HG03575 (cell line): ENCODE measurements at regions not wholly inside any gene's neighbourhood (a gene's known extent, or its start where the extent isn't known, plus 50 kb on each side); places are given as distances from the start of the nearest gene placed in this dataset.

Source experiments
- ATAC-seq: cut with Tn5 transposase; IDR thresholded peaks from one replicate; pipeline ENCODE4 v1.9.1; 2021; ENCODE audit not compliant: unreplicated experiment, insufficient number of reproducible peaks, low FRiP score; ENCODE audit errors: extremely low read depth

DNA sequence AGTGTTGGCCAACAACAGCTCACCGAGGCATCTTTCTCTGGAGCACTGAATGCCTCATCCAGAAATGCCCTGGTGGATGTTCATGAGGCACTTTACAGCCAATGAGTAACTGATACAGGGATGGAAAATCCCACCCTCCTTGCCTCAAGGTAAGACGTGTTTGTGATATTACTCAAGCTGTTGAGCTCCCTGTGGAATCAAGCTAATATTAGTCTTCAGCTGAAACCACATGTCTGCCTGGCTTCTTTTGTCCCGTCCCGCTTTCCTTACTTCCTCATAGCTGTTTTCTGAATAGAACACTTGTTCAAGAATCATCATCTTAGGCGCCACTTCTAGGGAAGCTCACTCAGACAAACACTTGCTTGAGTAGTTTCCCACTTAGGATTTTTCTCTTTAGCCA, 422.4 kb downstream of the INHBA start:
- ATAC-seq: no peak

DNA sequence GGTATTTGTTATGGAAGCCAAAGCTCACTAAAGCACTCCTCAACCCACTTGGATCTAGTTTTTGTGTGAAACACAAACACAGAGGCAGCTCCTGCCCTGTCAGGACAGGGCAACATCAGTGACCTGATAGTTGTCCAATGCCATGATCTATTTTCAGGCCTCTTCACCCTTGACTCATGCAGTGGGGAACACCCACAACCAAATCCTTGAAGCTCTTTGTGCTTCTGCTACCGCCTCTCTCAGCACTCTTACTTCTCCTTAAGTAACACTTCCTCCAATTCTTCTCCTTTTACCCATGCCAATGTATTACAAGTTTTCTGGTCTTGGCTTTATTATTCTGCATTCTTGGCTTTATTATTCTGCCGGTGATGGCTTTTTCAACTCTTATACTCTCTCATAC, 425.3 kb downstream of the INHBA start:
- no peak for ATAC-seq

DNA sequence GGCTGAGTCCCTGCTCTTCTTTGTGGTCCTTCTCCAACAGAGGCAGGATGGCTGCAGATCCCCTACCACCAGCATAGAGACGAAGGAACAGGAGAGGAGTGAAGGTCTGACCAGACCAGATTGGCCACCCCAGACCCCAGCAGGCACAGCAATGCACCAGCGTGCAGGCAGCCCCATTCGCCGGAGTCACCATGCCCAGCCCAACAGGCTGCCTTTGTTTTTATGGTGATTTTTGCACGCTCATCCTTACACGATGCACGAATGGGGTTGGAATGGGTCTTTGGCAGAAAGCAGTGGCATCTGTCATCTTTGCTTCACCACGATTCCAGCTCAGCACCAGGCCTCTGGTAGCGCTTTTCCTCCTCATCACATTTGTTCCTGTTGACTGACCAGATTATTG, 427.6 kb downstream of the INHBA start:
- ATAC-seq: no peak

DNA sequence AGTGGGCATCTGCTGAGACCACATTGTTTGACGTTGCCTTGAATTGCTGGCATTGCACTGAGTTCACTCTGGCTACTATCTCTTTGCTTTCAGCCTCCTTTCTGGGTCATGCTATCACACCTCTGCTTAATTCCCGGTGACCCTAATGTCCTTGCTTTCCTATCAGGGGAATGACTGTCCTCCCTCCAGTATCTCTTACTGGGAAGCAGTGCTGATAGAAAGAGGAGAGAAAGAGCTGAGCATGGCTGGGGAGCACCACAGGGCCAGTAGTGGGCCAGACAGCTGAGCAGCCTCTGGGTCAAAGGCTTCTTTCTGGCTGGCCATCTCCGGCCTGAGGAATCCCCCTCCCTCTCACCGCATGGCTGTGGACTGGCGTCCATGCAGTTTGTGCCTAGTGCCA, 428.7 kb downstream of the INHBA start:
- ATAC-seq: no peak

DNA sequence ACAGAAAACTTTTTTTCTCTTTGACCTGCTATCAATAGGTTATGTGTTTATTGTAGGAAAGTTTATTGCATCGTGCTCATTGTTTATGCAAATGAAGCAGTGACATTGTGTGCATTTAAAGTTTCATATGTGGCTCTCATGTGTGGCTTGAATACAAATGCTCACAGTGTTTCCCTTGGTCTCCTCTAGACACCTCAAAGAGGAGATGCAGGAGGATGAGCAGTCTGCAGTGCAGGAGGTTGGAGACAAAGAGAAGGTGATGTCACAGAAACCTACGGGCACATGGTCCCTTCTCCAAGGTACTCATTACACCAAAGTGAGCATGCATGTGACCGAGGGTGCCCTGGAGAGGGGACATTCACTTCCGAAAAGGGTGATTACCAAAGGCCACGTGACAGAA, 430.2 kb downstream of the INHBA start:
- ATAC-seq: no peak

DNA sequence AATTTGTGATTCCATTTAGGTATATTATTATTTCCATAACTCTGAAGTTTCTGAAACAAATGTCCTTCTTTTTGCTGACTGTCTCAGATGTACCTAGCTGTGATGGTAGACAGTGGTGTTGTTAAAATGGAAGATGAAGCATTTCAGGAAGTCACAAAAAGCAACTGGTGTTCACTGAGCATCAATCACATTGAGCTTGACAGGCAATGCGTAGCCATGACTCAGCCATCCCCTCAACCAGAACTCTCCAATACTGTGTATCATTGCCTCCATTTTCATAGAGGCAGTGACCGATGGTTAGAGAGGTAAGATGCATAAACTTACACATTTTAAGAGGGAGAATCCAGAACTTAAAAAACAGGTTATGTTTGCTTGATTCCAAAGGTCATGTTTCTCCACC, 434.0 kb downstream of the INHBA start:
- ATAC-seq: no peak

DNA sequence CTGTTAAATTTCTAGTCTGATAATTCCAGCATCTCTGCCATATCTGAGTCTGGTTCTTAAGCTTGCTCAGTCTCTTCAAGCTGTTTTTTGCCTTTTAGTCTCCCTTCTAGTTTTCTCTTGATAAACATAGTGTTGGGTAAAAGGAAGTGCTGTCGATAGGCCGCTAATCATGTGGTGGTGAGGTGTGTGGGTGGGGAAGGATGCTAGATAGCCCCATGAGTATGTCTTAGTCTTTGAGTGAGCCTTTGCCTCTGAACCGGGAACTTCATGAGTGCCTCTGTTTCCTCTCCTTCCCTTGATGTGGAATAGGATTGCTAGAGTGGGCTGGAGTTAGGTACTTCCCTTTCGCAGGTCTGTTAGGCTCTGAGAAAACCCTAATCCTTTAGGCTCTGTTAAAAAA, 441.8 kb downstream of the INHBA start:
- no peak for ATAC-seq

DNA sequence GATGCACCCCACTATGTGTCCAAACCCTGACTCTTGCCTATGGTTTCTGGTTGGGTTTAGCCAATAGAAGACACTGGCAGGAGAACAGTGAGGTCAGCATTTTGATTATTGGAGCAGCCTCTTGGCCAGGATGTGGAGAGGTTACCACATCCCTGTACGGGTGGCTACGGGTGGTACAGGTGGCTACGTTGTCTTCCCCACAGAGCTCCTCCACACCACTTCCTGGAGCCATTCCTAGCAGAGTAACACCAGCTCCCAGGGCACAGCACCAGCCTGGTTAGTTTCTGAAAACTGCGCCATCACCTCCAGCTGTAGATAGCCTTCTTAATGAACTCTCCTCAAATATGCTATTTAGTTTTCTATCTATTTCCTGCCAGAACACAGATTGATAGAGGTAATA, 445.2 kb downstream of the INHBA start:
- no peak for ATAC-seq

DNA sequence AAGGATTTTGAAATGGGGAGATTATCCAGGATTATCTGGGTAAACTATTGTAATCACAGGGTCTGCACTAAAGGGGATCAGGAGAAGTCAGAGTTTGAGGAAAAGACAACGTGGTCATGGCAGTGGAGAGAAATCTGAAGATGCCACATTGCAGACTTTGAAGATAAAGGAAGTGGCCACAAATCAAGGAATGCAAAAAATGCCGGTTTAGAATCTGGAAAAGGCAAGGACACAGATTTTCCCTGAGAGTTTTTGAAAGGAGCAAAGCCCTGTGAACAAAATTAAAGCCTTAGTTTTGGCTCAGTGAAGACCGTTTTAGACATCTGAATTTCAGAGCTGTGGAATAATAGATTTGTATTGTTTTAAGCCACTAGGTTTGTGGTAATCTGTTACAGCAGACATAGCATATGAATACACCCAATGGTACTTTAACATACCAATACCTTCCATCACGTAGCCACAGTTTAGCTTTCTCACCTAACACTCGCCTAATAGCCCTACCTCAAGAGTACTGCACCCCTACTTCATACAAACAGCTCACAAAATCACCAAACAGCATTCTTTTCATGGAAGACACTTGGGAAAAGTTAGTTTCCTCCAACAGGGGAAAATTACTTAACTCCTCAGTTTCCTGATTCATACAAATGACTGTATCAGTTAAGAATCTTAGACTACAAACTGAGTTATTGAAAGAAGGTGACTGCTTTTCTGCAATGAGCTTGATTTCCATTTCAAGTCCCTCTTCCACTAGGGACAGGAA, 446.5 kb downstream of the INHBA start:
- ATAC-seq: no peak

DNA sequence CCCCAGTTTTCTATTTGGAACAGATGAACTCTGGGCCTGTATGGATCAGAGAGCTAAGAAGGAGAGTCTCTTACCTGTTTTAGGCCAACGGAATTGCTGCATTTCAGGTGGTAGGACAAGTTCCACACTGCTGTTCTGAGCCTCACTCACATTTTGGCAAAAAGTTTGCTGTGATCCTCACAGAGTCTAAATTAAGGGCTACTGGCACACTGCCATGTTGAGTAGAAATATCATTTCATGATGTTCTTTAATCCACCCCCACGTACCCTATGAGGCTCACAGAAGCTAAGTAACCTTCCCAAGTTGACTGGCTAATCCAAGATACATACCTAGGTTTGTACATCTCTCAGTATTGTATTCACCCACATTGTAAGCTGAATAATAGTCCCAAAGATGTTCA, 447.2 kb downstream of the INHBA start:
- no peak for ATAC-seq

DNA sequence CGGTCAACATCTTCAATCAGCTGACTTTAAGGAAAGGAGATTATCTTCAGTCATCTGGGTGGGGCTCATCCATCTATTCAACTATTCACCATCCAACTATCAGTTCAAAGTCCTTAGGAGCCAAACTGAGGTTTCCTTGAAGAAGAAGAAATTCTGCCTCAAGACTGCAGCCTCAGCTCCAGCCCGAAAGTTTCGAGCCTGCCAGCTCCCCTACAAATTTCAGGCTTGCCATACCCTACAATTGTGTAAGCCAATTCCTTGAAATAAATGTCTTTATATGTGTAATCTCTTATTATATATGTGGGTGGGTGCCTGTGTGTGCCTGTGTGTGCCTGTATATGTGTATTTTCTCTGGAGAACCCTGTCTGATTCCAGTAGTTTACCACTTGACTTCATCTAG, 447.8 kb downstream of the INHBA start:
- ATAC-seq: no peak

DNA sequence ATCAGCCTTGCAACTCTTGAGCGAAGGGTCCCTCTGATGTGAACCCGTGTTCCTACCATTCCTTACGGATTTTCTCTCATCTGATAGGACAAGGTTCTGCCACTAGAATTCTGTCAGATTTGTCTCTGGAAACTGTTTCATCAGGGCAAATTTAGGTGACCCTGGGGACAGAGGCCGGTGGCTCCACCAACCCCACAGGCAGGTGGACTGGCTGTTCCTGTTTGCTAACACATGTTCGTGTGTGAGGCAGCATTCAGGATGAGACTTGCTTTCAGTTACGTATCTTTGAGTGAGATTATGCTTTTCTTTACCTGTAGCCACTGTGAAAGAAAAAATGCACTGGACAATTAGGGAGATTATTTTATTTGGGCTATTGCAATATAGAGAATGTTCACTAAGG, 449.9 kb downstream of the INHBA start:
- ATAC-seq: no peak

DNA sequence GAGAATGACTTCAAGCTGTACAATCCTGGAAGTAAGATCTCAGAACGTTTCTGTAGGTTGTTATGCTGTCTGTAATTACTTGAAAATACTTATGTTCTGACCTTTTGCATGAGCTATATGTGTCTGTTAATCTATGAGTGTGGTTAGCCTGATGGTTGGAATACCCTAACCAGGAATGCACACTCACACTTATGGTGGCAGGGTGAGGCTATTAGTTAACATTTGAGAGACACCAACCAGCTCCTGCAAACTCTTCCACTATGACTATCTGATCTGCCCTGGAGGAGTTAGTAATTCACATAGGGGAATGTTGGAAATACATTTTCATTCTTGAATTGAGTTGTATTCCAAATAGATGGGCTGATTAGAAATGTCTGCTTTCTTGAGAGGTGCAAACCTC, 450.3 kb downstream of the INHBA start:
- no peak for ATAC-seq

DNA sequence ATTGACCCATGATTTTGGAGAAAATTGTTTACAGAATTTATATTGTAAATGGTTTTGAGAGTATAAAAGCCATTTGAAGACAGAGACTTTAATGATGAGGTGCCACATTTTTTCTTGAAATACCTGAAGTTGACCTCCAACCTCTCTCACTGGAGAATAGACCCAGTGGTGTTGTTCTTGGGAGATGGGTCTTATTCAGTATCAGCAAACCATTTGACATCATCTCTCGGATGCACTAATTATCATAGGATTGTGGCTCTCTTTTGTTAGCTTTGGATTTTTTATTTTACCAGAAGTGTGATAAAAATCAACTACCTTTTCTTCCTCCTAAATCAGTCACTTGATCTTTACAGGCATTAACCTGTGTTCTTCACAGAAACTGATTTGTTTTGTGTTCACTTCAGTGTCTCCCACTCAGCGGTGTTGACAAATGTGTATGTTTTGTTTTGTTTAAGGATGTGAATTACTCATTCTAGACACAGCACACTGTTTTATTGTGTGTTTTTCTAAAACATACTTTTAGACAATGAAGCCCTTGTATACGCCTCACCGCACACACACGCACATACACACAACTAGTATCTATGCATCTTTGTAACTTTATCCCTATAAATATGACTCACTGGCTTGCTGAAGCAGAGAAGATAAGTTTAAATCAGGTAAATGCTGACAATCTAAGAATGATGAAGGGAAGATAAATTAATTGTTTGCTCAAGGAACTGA, 455.6 kb downstream of the INHBA start:
- no peak for ATAC-seq

DNA sequence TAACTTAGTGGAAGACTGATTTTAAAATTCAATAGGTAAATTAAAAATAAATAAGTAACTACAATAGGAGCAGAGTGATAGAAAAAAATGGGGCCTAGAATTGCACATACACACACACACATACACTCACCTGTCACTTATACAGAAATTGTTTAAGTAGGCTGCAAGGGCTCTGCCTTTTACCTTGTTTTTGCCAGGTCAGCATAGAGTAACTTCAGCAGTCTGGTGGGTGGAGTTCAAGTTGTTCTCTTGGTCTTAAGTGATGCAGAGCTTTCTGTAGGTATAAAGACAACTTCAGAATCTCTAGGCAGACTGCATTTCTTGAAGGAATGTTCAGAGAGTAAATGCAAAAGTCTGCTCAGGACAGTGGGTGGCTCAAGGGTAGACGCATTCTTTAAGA, 457.0 kb downstream of the INHBA start:
- ATAC-seq: no peak

DNA sequence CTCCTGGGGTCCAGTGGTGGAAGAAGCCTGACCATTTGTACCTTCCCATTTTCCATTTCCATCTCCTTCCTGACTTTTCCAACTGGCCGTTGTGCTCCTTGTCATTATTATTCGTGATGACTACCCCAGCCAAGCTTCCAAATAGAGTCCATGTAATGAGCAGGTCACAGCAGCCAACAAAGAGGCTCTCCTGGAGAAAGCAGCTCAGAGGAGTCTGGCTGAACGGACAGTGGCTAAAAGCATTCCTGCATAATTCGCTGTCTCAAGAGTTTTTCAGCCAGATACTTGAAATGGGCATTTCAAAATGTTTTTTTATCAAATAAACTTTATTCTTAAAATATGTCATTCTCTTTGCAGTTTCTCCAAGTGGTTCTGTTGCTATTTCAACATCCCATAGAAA, 458.6 kb downstream of the INHBA start:
- no peak for ATAC-seq

DNA sequence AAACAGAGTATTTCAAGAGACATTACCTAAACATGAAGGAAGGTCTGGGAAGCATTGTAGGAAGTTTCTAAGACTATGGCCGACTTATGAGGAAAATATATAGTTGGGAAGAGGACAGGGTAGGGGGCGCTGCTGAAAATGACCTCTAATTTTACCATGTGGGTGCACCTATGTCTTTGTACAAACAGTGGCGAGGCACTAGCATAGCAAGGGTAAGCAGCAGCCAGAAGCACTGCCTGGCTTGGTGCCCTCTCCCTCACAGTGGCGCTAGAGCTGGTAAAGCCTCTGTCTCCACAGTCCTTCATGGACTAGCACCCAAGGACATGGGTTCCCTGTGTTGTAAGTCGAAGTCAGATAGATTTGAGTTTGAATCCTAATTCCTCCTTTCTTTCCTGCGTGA, 461.2 kb downstream of the INHBA start:
- ATAC-seq: no peak

DNA sequence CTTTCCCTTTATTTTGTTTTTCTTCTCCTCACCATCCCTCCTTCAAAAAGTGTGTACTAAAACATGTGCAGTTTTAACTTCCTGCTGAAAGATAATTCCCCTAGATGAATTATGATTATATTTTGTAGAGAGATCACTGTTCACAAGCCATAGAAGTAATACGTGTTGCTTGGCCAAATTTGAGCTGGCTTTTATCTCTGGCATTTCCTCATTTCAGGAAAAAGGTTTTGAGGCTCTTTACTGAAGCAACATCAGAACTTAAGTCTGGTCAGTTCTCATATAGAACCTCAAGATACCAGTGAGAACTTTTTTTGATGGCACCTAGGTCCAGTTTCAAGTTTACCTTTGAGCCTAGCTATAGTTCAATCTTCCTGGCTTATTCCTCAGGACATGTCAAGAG, 463.3 kb downstream of the INHBA start:
- no peak for ATAC-seq

DNA sequence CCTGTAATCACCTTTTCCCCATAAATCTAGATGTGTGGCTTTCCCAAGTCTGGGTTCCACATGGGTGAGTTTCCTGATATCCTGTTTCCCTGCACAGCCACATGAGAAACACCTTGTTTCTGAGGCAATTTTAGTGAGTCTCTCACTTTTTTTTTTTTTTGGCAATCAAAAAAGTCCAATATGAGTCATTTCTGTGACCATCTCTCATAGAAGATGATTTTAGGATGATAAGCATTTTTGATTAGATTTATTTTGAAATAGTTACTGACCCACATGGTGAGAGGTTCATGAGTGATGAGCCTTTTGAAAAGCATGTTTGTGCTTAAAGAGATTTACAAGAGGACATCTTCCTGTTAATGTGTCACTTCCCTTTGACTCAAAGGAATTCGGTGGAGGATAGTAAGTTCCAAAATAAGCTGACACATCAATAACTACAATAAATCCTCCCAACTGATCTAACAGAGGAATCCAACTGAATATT, 464.0 kb downstream of the INHBA start:
- ATAC-seq: no peak

DNA sequence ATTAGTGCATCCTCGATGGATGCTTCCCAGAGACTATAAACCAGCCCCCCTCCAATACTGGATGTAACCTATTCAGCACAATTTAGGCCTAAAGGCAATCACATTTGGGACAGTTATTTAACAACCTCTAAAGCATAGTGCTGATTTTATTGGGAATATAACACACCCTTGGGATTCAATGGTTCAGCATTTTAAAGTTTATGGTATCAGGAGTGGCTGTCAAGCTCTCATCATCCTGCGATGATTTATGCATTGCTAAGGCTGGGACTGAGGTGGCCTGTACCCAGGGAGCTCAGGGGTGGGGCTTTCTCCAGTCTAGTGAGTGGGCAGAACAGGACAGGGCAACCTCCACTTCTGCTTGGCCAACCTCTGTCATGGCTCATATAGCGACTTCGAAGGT, 464.9 kb downstream of the INHBA start:
- no peak for ATAC-seq

DNA sequence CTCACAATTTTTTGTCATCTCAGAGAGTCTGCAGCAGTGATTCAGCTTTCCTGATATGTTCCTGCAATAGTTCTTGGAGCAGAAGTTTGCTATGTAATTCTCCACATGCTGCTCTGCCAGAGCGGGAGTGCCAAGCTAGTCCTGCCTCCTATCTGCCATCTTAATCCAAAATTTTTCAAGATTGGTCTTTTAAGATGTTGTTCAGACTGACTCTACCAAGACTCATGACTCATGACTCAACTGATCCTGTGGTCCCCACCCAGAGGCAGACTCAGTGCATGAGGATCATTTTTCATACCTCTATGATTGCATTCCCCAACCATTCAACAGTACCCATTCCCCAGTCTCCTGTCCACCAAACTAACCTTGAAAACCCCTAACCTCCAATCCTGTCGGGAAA, 470.8 kb downstream of the INHBA start:
- ATAC-seq: no peak
